ENCODE measurements at regions not wholly inside any gene's neighbourhood (a gene's known extent, or its start where the extent isn't known, plus 50 kb on each side); places are given as distances from the start of the nearest gene placed in this dataset.

GRCh38 chr7:115249080-115249479, 327.2 kb downstream of the MDFIC start:
- Histone ChIP-seq H3F3A (ENCODE audit: insufficient read depth, low read length) (no peaks in the 10 kb centered on the region), H3K79me2 (ENCODE audit: low read length) (no peaks in the 10 kb centered on the region), H4K20me1 (ENCODE audit: insufficient read depth, low read length) (no peaks in the 10 kb centered on the region), H2AFZ (ENCODE audit: low read length) (no peak overlapping the region), H3K9me2 (replicated peaks; ENCODE audit: insufficient read depth, low read length) (no peaks in the 10 kb centered on the region), H3K4me1 (ENCODE audit: low read length) (no peaks in the 10 kb centered on the region), H3K27ac (ENCODE audit: low read length) (no peak overlapping the region), H3K4me2 (ENCODE audit: low read depth, low read length) (no peak overlapping the region), H3K9ac (ENCODE audit: low read length) (no peak overlapping the region), H3K9me3 (replicated peaks; ENCODE audit: insufficient read depth, low read length) (no peaks in the 10 kb centered on the region), H3K36me3 (replicated peaks; ENCODE audit: insufficient read depth, low read length) (no peaks in the 10 kb centered on the region), H3K4me3 (ENCODE audit: low read length) (no peak overlapping the region), H3K27me3 (replicated peaks; ENCODE audit: insufficient read depth, low read length) (no peaks in the 10 kb centered on the region)
- no peak for DNase-seq
- TF ChIP-seq CTCF (IDR thresholded peaks at IDR 0.05; ENCODE audit: low read length), result no peak
- no peak for TF ChIP-seq EZH2phosphoT487 (IDR thresholded peaks at IDR 0.05; ENCODE audit: low read length)
- TF ChIP-seq EZH2 (optimal IDR thresholded peaks at IDR 0.05; ENCODE audit: low read depth, low read length), result no peak

GRCh38 chr7:115241151-115241550, 319.3 kb downstream of the MDFIC start:
- TF ChIP-seq EZH2 (optimal IDR thresholded peaks at IDR 0.05; ENCODE audit: low read depth, low read length) (no peak), EZH2phosphoT487 (IDR thresholded peaks at IDR 0.05; ENCODE audit: low read length) (no peak), CTCF (IDR thresholded peaks at IDR 0.05; ENCODE audit: low read length) (no peak)
- H3K9me3 ChIP-seq (replicated peaks; ENCODE audit: insufficient read depth, low read length), result no peaks in the 10 kb centered on the region
- DNase-seq, result no peak
- H2AFZ ChIP-seq (ENCODE audit: low read length), result no peak overlapping the region
- no peaks in the 10 kb centered on the region for H3K4me1 ChIP-seq (ENCODE audit: low read length)
- H3K4me2 ChIP-seq (ENCODE audit: low read depth, low read length), result no peak overlapping the region
- no peaks in the 10 kb centered on the region for H3K9me2 ChIP-seq (replicated peaks; ENCODE audit: insufficient read depth, low read length)
- H3K36me3 ChIP-seq (replicated peaks; ENCODE audit: insufficient read depth, low read length), result no peaks in the 10 kb centered on the region
- no peak overlapping the region for H3K27ac ChIP-seq (ENCODE audit: low read length)
- no peaks in the 10 kb centered on the region for H4K20me1 ChIP-seq (ENCODE audit: insufficient read depth, low read length)
- no peaks in the 10 kb centered on the region for H3F3A ChIP-seq (ENCODE audit: insufficient read depth, low read length)
- no peak overlapping the region for H3K9ac ChIP-seq (ENCODE audit: low read length)
- no peaks in the 10 kb centered on the region for H3K27me3 ChIP-seq (replicated peaks; ENCODE audit: insufficient read depth, low read length)
- no peak overlapping the region for H3K4me3 ChIP-seq (ENCODE audit: low read length)
- no peaks in the 10 kb centered on the region for H3K79me2 ChIP-seq (ENCODE audit: low read length)

- Histone ChIP-seq H3K27ac (ENCODE audit: low read length) (no peak overlapping the region), H4K20me1 (ENCODE audit: insufficient read depth, low read length) (no peaks in the 10 kb centered on the region), H3F3A (ENCODE audit: insufficient read depth, low read length) (no peaks in the 10 kb centered on the region), H3K9me2 (replicated peaks; ENCODE audit: insufficient read depth, low read length) (no peaks in the 10 kb centered on the region), H3K4me2 (ENCODE audit: low read depth, low read length) (no peak overlapping the region), H3K4me1 (ENCODE audit: low read length) (no peaks in the 10 kb centered on the region), H3K27me3 (replicated peaks; ENCODE audit: insufficient read depth, low read length) (no peaks in the 10 kb centered on the region), H2AFZ (ENCODE audit: low read length) (no peak overlapping the region), H3K79me2 (ENCODE audit: low read length) (no peaks in the 10 kb centered on the region), H3K9ac (ENCODE audit: low read length) (no peak overlapping the region), H3K4me3 (ENCODE audit: low read length) (no peak overlapping the region), H3K36me3 (replicated peaks; ENCODE audit: insufficient read depth, low read length) (no peaks in the 10 kb centered on the region), H3K9me3 (replicated peaks; ENCODE audit: insufficient read depth, low read length) (no peaks in the 10 kb centered on the region)
- no peak for TF ChIP-seq EZH2 (optimal IDR thresholded peaks at IDR 0.05; ENCODE audit: low read depth, low read length)
- no peak for TF ChIP-seq CTCF (IDR thresholded peaks at IDR 0.05; ENCODE audit: low read length)
- no peak for TF ChIP-seq EZH2phosphoT487 (IDR thresholded peaks at IDR 0.05; ENCODE audit: low read length)
- no peak for DNase-seq
Observed at GRCh38 chr7:115240242-115240641, 318.3 kb downstream of the MDFIC start.
